HEK293 (cell line): ENCODE measurements at regions not wholly inside any gene's neighbourhood (a gene's known extent, or its start where the extent isn't known, plus 50 kb on each side); places are given as distances from the start of the nearest gene placed in this dataset.

Source experiments
- YY1 ChIP-seq: fragments of 450-650 bp; formaldehyde crosslinking; IDR thresholded peaks from 2 replicates; pipeline ENCODE4 v1.5.1; 2018; ENCODE audit warnings: missing biosample characterization, missing genetic modification characterization
- ZNF174 ChIP-seq: fragments of 450-650 bp; formaldehyde crosslinking; IDR thresholded peaks from 2 replicates; pipeline ENCODE4 v1.5.0; 2017; ENCODE audit warnings: missing biosample characterization, mild to moderate bottlenecking, missing genetic modification characterization
- ZNF223 ChIP-seq: fragments of 450-650 bp; formaldehyde crosslinking; IDR thresholded peaks from 2 replicates; pipeline ENCODE4 v1.5.1; 2016; ENCODE audit warnings: missing biosample characterization, missing genetic modification characterization
- ZNF747 ChIP-seq: fragments of 450-650 bp; formaldehyde crosslinking; IDR thresholded peaks from 2 replicates; pipeline ENCODE4 v1.5.1; 2016; ENCODE audit warnings: missing biosample characterization, missing genetic modification characterization
- ZSCAN30 ChIP-seq: fragments of 450-650 bp; IDR thresholded peaks from 2 replicates; pipeline ENCODE4 v1.5.1; 2018; ENCODE audit warnings: missing biosample characterization, mild to moderate bottlenecking, missing genetic modification characterization, moderate library complexity
- TF ChIP-seq, protein P1 (sequence below): fragments of 450-650 bp; formaldehyde crosslinking; IDR thresholded peaks from 2 replicates; pipeline ENCODE4 v1.5.1; 2016; ENCODE audit warnings: missing biosample characterization, missing genetic modification characterization
- TF ChIP-seq, protein P2 (sequence below): fragments of 450-650 bp; formaldehyde crosslinking; IDR thresholded peaks from 2 replicates; pipeline ENCODE4 v1.5.1; 2016; ENCODE audit warnings: missing biosample characterization, missing genetic modification characterization
- TF ChIP-seq, protein P3 (sequence below): fragments of 450-650 bp; formaldehyde crosslinking; IDR thresholded peaks from 2 replicates; pipeline ENCODE4 v1.5.1; 2016; ENCODE audit warnings: missing biosample characterization, missing genetic modification characterization, low read depth
- TF ChIP-seq, protein P4 (sequence below): fragments of 450-650 bp; formaldehyde crosslinking; IDR thresholded peaks from 2 replicates; pipeline ENCODE4 v1.5.1; 2016; ENCODE audit warnings: missing biosample characterization, missing genetic modification characterization

DNA sequence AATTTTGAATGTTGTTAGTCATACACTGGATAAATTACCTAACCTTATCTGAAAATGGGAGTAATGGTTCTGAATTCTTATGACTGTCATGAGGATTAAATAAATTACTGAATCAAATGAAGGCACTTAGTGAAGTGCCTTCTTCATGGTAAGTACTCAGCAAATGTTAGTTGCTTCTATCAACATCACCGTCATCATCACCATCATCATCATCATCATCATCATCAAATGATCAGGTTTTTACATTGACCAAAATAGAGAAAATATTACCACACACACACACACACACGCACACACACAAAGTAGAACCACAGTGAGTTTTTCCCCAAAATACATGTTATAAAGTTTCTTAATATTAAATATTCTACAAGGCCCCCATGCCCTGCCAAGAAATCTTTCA is 368.3 kb upstream of the FGF13 start:
- TF ChIP-seq ZSCAN30 (tag by site-specific recombination): no peak
- TF ChIP-seq, protein P1, sequence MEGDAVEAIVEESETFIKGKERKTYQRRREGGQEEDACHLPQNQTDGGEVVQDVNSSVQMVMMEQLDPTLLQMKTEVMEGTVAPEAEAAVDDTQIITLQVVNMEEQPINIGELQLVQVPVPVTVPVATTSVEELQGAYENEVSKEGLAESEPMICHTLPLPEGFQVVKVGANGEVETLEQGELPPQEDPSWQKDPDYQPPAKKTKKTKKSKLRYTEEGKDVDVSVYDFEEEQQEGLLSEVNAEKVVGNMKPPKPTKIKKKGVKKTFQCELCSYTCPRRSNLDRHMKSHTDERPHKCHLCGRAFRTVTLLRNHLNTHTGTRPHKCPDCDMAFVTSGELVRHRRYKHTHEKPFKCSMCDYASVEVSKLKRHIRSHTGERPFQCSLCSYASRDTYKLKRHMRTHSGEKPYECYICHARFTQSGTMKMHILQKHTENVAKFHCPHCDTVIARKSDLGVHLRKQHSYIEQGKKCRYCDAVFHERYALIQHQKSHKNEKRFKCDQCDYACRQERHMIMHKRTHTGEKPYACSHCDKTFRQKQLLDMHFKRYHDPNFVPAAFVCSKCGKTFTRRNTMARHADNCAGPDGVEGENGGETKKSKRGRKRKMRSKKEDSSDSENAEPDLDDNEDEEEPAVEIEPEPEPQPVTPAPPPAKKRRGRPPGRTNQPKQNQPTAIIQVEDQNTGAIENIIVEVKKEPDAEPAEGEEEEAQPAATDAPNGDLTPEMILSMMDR (tag by site-specific recombination): no peak
- TF ChIP-seq, protein P2, sequence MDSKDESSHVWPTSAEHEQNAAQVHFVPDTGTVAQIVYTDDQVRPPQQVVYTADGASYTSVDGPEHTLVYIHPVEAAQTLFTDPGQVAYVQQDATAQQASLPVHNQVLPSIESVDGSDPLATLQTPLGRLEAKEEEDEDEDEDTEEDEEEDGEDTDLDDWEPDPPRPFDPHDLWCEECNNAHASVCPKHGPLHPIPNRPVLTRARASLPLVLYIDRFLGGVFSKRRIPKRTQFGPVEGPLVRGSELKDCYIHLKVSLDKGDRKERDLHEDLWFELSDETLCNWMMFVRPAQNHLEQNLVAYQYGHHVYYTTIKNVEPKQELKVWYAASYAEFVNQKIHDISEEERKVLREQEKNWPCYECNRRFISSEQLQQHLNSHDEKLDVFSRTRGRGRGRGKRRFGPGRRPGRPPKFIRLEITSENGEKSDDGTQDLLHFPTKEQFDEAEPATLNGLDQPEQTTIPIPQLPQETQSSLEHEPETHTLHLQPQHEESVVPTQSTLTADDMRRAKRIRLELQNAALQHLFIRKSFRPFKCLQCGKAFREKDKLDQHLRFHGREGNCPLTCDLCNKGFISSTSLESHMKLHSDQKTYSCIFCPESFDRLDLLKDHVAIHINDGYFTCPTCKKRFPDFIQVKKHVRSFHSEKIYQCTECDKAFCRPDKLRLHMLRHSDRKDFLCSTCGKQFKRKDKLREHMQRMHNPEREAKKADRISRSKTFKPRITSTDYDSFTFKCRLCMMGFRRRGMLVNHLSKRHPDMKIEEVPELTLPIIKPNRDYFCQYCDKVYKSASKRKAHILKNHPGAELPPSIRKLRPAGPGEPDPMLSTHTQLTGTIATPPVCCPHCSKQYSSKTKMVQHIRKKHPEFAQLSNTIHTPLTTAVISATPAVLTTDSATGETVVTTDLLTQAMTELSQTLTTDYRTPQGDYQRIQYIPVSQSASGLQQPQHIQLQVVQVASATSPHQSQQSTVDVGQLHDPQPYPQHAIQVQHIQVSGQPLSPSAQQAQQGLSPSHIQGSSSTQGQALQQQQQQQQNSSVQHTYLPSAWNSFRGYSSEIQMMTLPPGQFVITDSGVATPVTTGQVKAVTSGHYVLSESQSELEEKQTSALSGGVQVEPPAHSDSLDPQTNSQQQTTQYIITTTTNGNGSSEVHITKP: no peak
- no peak for TF ChIP-seq ZNF223
- TF ChIP-seq, protein P3, sequence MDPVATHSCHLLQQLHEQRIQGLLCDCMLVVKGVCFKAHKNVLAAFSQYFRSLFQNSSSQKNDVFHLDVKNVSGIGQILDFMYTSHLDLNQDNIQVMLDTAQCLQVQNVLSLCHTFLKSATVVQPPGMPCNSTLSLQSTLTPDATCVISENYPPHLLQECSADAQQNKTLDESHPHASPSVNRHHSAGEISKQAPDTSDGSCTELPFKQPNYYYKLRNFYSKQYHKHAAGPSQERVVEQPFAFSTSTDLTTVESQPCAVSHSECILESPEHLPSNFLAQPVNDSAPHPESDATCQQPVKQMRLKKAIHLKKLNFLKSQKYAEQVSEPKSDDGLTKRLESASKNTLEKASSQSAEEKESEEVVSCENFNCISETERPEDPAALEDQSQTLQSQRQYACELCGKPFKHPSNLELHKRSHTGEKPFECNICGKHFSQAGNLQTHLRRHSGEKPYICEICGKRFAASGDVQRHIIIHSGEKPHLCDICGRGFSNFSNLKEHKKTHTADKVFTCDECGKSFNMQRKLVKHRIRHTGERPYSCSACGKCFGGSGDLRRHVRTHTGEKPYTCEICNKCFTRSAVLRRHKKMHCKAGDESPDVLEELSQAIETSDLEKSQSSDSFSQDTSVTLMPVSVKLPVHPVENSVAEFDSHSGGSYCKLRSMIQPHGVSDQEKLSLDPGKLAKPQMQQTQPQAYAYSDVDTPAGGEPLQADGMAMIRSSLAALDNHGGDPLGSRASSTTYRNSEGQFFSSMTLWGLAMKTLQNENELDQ (tag by site-specific recombination): no peak
- no peak for TF ChIP-seq ZNF747 (tag by site-specific recombination)
- TF ChIP-seq ZNF174 (tag by site-specific recombination): no peak
- no peak for TF ChIP-seq YY1
- TF ChIP-seq, protein P4, sequence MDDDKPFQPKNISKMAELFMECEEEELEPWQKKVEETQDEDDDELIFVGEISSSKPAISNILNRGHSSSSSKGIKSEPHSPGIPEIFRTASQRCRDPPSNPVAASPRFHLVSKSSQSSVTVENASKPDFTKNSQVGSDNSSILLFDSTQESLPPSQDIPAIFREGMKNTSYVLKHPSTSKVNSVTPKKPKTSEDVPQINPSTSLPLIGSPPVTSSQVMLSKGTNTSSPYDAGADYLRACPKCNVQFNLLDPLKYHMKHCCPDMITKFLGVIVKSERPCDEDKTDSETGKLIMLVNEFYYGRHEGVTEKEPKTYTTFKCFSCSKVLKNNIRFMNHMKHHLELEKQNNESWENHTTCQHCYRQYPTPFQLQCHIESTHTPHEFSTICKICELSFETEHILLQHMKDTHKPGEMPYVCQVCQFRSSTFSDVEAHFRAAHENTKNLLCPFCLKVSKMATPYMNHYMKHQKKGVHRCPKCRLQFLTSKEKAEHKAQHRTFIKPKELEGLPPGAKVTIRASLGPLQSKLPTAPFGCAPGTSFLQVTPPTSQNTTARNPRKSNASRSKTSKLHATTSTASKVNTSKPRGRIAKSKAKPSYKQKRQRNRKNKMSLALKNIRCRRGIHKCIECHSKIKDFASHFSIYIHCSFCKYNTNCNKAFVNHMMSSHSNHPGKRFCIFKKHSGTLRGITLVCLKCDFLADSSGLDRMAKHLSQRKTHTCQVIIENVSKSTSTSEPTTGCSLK (tag by site-specific recombination): no peak
